IgD-negative memory B cell (primary cell): ENCODE measurements at regions not wholly inside any gene's neighbourhood (a gene's known extent, or its start where the extent isn't known, plus 50 kb on each side); places are given as distances from the start of the nearest gene placed in this dataset.
A peak's percentile ranks its signal among the peaks of the same experiment; 100 is the strongest.

Experiments used
- H3K27ac Mint-ChIP-seq, 3 donors: one replicate each; pipeline ENCODE4 v1.8.0; 2020 to 2022; ENCODE audit warnings: mild to moderate bottlenecking in 3 of 3, mixed read lengths in 3 of 3, moderate library complexity in 1 of 3
- H3K27me3 Mint-ChIP-seq: one replicate; pipeline ENCODE4 v1.8.0; 2021; ENCODE audit warnings: mixed read lengths
- H3K36me3 Mint-ChIP-seq: one replicate; pipeline ENCODE4 v1.8.0; 2020; ENCODE audit warnings: mild to moderate bottlenecking, mixed read lengths
- H3K4me1 Mint-ChIP-seq, 3 donors: one replicate each; pipeline ENCODE4 v1.8.0; 2020 to 2022; ENCODE audit warnings: mixed read lengths in 3 of 3, mild to moderate bottlenecking in 1 of 3
- H3K4me3 Mint-ChIP-seq, 4 donors: one replicate each; pipeline ENCODE4 v1.8.0; 2020 to 2022; ENCODE audit warnings: mild to moderate bottlenecking in 4 of 4, mixed read lengths in 4 of 4, moderate library complexity in 3 of 4
- H3K9me3 Mint-ChIP-seq, 3 donors: one replicate each; pipeline ENCODE4 v1.8.0; 2020 to 2021; ENCODE audit warnings: mixed read lengths in 3 of 3, mild to moderate bottlenecking in 1 of 3

DNA sequence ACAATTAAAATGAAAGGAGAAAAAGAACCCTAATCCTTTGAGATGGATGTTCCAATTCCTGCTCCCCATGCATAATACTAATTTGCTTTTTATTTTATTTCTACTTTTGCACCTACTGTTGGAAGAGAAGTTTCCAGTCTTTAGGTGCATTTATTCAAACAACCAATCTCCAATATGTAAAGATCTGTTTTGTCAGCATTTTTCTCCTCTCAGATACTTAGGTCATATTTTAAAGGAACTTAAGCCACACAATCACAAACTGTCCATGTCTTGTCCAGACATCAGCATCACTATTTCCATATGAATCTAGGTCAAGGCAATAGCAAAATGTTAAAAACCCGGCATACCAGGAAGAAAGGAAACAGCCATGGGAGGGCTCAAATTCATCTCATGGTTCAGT, 1023.2 kb downstream of the BCL11A start:
- no peaks in the 10 kb centered on the region for H3K4me1 Mint-ChIP-seq
- peaks cover 0 to 13% (median 10%) of the 10 kb centered on the region in 3 donors for H3K9me3 Mint-ChIP-seq
- H3K27ac Mint-ChIP-seq, result no peak overlapping the region
- H3K4me3 Mint-ChIP-seq, result no peak overlapping the region
- H3K36me3 Mint-ChIP-seq, result no peaks in the 10 kb centered on the region
- H3K27me3 Mint-ChIP-seq, result peaks cover 3% of the 10 kb centered on the region

DNA sequence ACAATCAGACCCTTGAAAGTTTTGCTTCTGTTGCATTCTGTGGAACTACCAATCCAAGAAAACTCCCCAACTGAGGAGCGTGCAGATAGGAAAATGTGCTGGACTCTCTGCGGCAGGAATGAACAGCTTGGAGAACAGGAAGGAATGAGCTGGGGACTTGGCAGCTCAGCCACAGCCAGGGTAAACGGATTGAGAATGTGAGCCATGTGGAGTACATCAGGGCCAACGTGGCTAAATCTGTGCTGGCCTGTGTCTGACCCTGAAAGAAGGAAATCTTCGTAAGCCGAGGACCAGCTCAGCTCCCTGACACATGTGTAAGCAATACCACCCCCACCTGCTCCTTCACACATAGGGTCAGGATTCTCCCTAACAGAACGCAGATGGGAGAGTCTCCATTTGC, 1023.7 kb downstream of the BCL11A start:
- peaks cover 3% of the 10 kb centered on the region for H3K27me3 Mint-ChIP-seq
- peaks cover 0 to 13% (median 10%) of the 10 kb centered on the region in 3 donors for H3K9me3 Mint-ChIP-seq
- no peak overlapping the region for H3K27ac Mint-ChIP-seq
- no peak overlapping the region for H3K4me3 Mint-ChIP-seq
- no peaks in the 10 kb centered on the region for H3K4me1 Mint-ChIP-seq
- H3K36me3 Mint-ChIP-seq, result no peaks in the 10 kb centered on the region

- no peaks in the 10 kb centered on the region for H3K27me3 Mint-ChIP-seq
- peak overlapping the region in 1 of 4 donors; percentile 28 for H3K4me3 Mint-ChIP-seq
- peaks cover 0 to 13% (median 10%) of the 10 kb centered on the region in 3 donors for H3K9me3 Mint-ChIP-seq
- no peaks in the 10 kb centered on the region for H3K4me1 Mint-ChIP-seq
- H3K27ac Mint-ChIP-seq, result no peak overlapping the region
- H3K36me3 Mint-ChIP-seq, result no peaks in the 10 kb centered on the region
Observed at GRCh38 chr2:59528525-59528924, 1024.9 kb downstream of the BCL11A start.

GRCh38 chr2:59502981-59503380, 1050.5 kb downstream of the BCL11A start:
- Mint-ChIP-seq H3K36me3 (peaks cover 2% of the 10 kb centered on the region), H3K9me3 (peaks cover 2 to 9% (median 6%) of the 10 kb centered on the region in 3 donors), H3K4me1 (peaks cover 0 to 2% (median 0%) of the 10 kb centered on the region in 3 donors), H3K27me3 (no peaks in the 10 kb centered on the region), H3K4me3 (no peak overlapping the region), H3K27ac (no peak overlapping the region)

- Mint-ChIP-seq H3K27me3 (no peaks in the 10 kb centered on the region), H3K27ac (no peak overlapping the region), H3K9me3 (peaks cover 1 to 9% (median 3%) of the 10 kb centered on the region in 3 donors), H3K4me3 (no peak overlapping the region), H3K36me3 (peaks cover 4% of the 10 kb centered on the region), H3K4me1 (no peaks in the 10 kb centered on the region)
Observed at GRCh38 chr2:59490994-59491393, 1062.5 kb downstream of the BCL11A start.

GRCh38 chr2:59490192-59490591, 1063.3 kb downstream of the BCL11A start:
- H3K4me3 Mint-ChIP-seq, result no peak overlapping the region
- H3K27ac Mint-ChIP-seq, result no peak overlapping the region
- H3K4me1 Mint-ChIP-seq, result no peaks in the 10 kb centered on the region
- H3K9me3 Mint-ChIP-seq, result peaks cover 0 to 3% (median 1%) of the 10 kb centered on the region in 3 donors
- peaks cover 2% of the 10 kb centered on the region for H3K27me3 Mint-ChIP-seq
- H3K36me3 Mint-ChIP-seq, result no peaks in the 10 kb centered on the region

GRCh38 chr2:59484673-59485072, 1068.8 kb downstream of the BCL11A start:
- Mint-ChIP-seq H3K4me1 (no peaks in the 10 kb centered on the region), H3K36me3 (peaks cover 3% of the 10 kb centered on the region), H3K4me3 (no peak overlapping the region), H3K9me3 (peaks cover 5 to 8% (median 6%) of the 10 kb centered on the region in 3 donors), H3K27me3 (peaks cover 2% of the 10 kb centered on the region), H3K27ac (no peak overlapping the region)

GRCh38 chr2:59463426-59463825, 1090.0 kb downstream of the BCL11A start:
- no peak overlapping the region for H3K27ac Mint-ChIP-seq
- peaks cover 2% of the 10 kb centered on the region for H3K27me3 Mint-ChIP-seq
- H3K4me1 Mint-ChIP-seq, result no peaks in the 10 kb centered on the region
- no peak overlapping the region for H3K4me3 Mint-ChIP-seq
- peaks cover 0 to 4% (median 0%) of the 10 kb centered on the region in 3 donors for H3K9me3 Mint-ChIP-seq
- peaks cover 1% of the 10 kb centered on the region for H3K36me3 Mint-ChIP-seq

DNA sequence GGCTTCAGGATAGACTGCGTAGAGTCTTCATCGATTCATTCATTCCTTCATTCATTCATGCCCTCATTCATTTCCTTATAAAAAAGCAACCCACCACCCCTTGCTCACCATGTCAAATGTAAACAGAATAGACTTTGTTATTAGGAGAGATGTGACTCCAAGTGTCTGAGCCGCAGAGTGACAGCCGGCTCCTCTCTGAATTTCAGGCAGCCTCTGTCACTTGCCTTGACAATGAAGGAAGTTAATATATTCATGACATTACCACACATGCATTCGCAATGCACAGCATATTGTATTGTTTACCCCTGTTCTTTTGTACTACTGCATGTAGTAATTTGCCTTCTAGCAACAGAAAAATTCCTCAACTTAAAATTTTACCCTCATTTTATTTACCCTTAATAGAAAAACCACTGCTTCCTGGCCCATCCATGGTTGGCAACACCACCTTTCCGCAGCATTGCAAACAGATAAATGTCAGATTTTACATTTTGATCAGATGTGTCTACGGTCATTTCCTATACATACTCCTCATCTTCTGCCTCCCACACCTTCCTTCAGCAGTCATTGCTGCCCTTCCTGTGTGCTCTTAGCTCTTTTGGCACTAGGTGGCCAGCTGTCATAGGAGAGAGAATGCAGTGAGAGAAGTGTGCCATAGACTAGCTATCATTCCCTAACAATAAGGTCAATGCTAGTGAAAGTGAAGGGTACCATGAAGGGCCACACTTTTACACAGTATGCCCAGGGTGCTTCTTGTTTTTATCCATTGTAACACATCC, 1090.8 kb downstream of the BCL11A start:
- Mint-ChIP-seq H3K27me3 (peaks cover 2% of the 10 kb centered on the region), H3K36me3 (peaks cover 1% of the 10 kb centered on the region), H3K9me3 (peaks cover 0 to 4% (median 0%) of the 10 kb centered on the region in 3 donors), H3K27ac (peak overlapping the region in 1 of 3 donors; percentile 1), H3K4me3 (no peak overlapping the region), H3K4me1 (no peaks in the 10 kb centered on the region)

GRCh38 chr2:59461127-59461526, 1092.3 kb downstream of the BCL11A start:
- Mint-ChIP-seq H3K4me1 (no peaks in the 10 kb centered on the region), H3K4me3 (no peak overlapping the region), H3K27me3 (no peaks in the 10 kb centered on the region), H3K36me3 (no peaks in the 10 kb centered on the region), H3K27ac (no peak overlapping the region), H3K9me3 (no peaks in the 10 kb centered on the region)

DNA sequence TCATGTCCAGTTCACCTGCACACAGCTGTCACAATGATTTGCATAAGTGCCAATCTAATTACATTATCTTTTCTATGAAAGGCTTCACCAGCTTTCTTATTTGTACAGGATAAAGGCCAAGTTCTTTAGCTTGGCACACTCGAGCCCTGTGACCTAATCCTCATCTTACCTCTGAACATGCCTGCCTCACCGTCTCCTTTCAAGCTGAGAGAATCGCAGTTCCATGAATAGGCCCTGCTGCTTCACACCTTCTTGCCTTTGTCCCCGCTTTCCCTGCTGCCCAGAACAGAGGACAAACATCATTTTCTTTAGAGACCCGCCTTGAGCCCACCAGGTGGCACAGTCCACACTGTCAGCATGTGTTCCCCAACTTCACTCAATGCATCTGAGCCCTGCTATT, 1094.7 kb downstream of the BCL11A start:
- no peaks in the 10 kb centered on the region for H3K9me3 Mint-ChIP-seq
- no peaks in the 10 kb centered on the region for H3K27me3 Mint-ChIP-seq
- no peak overlapping the region for H3K4me3 Mint-ChIP-seq
- no peaks in the 10 kb centered on the region for H3K36me3 Mint-ChIP-seq
- no peak overlapping the region for H3K27ac Mint-ChIP-seq
- H3K4me1 Mint-ChIP-seq, result no peaks in the 10 kb centered on the region

DNA sequence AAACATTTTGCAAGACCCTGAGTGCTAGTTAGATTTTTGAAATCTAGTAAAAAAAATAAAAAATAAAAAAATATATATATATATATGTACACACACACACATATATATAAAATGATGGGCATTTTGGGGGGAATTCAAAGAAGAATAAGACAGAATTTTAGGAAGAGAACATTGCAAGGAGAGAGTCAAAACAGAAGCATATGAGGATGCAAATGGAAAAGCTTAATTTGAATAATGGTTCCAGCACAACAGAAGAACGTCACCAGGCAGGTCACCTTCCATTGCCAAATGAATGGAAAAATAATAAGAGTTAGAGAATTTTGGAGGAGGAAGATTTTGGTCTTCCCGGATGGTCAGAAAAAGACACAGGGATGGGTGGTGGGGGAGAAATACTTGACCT, 1097.2 kb downstream of the BCL11A start:
- H3K27me3 Mint-ChIP-seq, result peaks cover 4% of the 10 kb centered on the region
- H3K27ac Mint-ChIP-seq, result no peak overlapping the region
- H3K36me3 Mint-ChIP-seq, result no peaks in the 10 kb centered on the region
- H3K4me1 Mint-ChIP-seq, result no peaks in the 10 kb centered on the region
- no peak overlapping the region for H3K4me3 Mint-ChIP-seq
- no peaks in the 10 kb centered on the region for H3K9me3 Mint-ChIP-seq

- Mint-ChIP-seq H3K27ac (no peak overlapping the region), H3K27me3 (peaks cover 4% of the 10 kb centered on the region), H3K4me1 (peaks cover 0 to 2% (median 0%) of the 10 kb centered on the region in 3 donors), H3K9me3 (no peaks in the 10 kb centered on the region), H3K36me3 (no peaks in the 10 kb centered on the region), H3K4me3 (no peak overlapping the region)
Observed at GRCh38 chr2:59449274-59449673, 1104.2 kb downstream of the BCL11A start.

GRCh38 chr2:59440491-59440890, 1113.0 kb downstream of the BCL11A start:
- Mint-ChIP-seq H3K9me3 (no peaks in the 10 kb centered on the region), H3K4me3 (no peak overlapping the region), H3K4me1 (peaks cover 0 to 2% (median 0%) of the 10 kb centered on the region in 3 donors), H3K27ac (no peak overlapping the region), H3K36me3 (no peaks in the 10 kb centered on the region), H3K27me3 (no peaks in the 10 kb centered on the region)

GRCh38 chr2:59435635-59436034, 1117.8 kb downstream of the BCL11A start:
- no peaks in the 10 kb centered on the region for H3K36me3 Mint-ChIP-seq
- H3K27me3 Mint-ChIP-seq, result no peaks in the 10 kb centered on the region
- H3K4me1 Mint-ChIP-seq, result peaks cover 0 to 2% (median 0%) of the 10 kb centered on the region in 3 donors
- no peak overlapping the region for H3K27ac Mint-ChIP-seq
- no peak overlapping the region for H3K4me3 Mint-ChIP-seq
- peaks cover 5 to 11% (median 10%) of the 10 kb centered on the region in 3 donors for H3K9me3 Mint-ChIP-seq

GRCh38 chr2:59428940-59429339, 1124.5 kb downstream of the BCL11A start:
- Mint-ChIP-seq H3K9me3 (peaks cover 3 to 13% (median 10%) of the 10 kb centered on the region in 3 donors), H3K27ac (no peak overlapping the region)

More at GRCh38 chr2:59428940-59429339, 1124.5 kb downstream of the BCL11A start:
- peaks cover 5% of the 10 kb centered on the region for H3K36me3 Mint-ChIP-seq
- H3K27me3 Mint-ChIP-seq, result no peaks in the 10 kb centered on the region
- no peak overlapping the region for H3K4me3 Mint-ChIP-seq
- no peaks in the 10 kb centered on the region for H3K4me1 Mint-ChIP-seq
